H9 (cell line): ENCODE measurements at regions not wholly inside any gene's neighbourhood (a gene's known extent, or its start where the extent isn't known, plus 50 kb on each side); places are given as distances from the start of the nearest gene placed in this dataset.

ENCODE experiments used
- DNase-seq: peaks from one replicate; pipeline ENCODE4 v3.0.0-alpha.2; 2017
- H2AFZ ChIP-seq: one replicate; pipeline ENCODE4 v1.6.1; 2013; ENCODE audit warnings: mild to moderate bottlenecking, low read length, control low read depth, moderate library complexity
- H2AK5ac ChIP-seq: 2 replicates; pipeline ENCODE4 v1.6.1; 2013; ENCODE audit warnings: low read length, control low read depth, mixed read lengths; ENCODE audit not compliant: insufficient read length
- H2BK120ac ChIP-seq: one replicate; pipeline ENCODE4 v1.6.1; 2013; ENCODE audit warnings: low read depth, mild to moderate bottlenecking, low read length, control low read depth, inconsistent platforms; ENCODE audit not compliant: poor library complexity, severe bottlenecking
- H2BK12ac ChIP-seq: 2 replicates; pipeline ENCODE4 v1.6.1; 2013; ENCODE audit warnings: low read length, control low read depth, mixed read lengths, low read depth; ENCODE audit not compliant: insufficient read length
- H2BK15ac ChIP-seq: 2 replicates; pipeline ENCODE4 v1.6.1; 2013; ENCODE audit warnings: low read depth, low read length, control low read depth
- H2BK20ac ChIP-seq: one replicate; pipeline ENCODE4 v1.6.1; 2013; ENCODE audit warnings: low read depth, mild to moderate bottlenecking, low read length, control low read depth, inconsistent platforms; ENCODE audit not compliant: poor library complexity, severe bottlenecking
- H2BK5ac ChIP-seq: 2 replicates; pipeline ENCODE4 v1.6.1; 2013; ENCODE audit warnings: low read length, control low read depth, mixed read lengths; ENCODE audit not compliant: insufficient read length
- H3K14ac ChIP-seq: 2 replicates; pipeline ENCODE4 v1.6.1; 2013; ENCODE audit warnings: low read length, control low read depth; ENCODE audit not compliant: insufficient read depth
- H3K18ac ChIP-seq: 2 replicates; pipeline ENCODE4 v1.6.1; 2013; ENCODE audit warnings: low read depth, mild to moderate bottlenecking, mixed read lengths, low read length, control low read depth; ENCODE audit not compliant: insufficient read length
- H3K23ac ChIP-seq: 2 replicates; pipeline ENCODE4 v1.6.1; 2013; ENCODE audit warnings: low read length, control low read depth, mixed read lengths, low read depth; ENCODE audit not compliant: insufficient read length
- H3K23me2 ChIP-seq: 2 replicates; pipeline ENCODE4 v1.6.1; 2013; ENCODE audit warnings: low read depth, mild to moderate bottlenecking, mixed read lengths, low read length, control low read depth; ENCODE audit not compliant: insufficient read length, poor library complexity, severe bottlenecking
- H3K27ac ChIP-seq: 2 replicates; pipeline ENCODE4 v1.5.1; 2013; ENCODE audit warnings: low read length, control low read depth, mixed read lengths, low read depth; ENCODE audit not compliant: insufficient read length
- H3K27me3 ChIP-seq: 2 replicates; pipeline ENCODE4 v1.6.1; 2013; ENCODE audit warnings: low read length, control low read depth, inconsistent platforms; ENCODE audit not compliant: insufficient read depth
- H3K4ac ChIP-seq: 2 replicates; pipeline ENCODE4 v1.6.1; 2013; ENCODE audit warnings: low read depth, mild to moderate bottlenecking, control low read depth, inconsistent platforms, low read length, moderate library complexity
- H3K4me1 ChIP-seq: 2 replicates; pipeline ENCODE4 v1.6.1; 2013; ENCODE audit warnings: low read length, control low read depth, inconsistent platforms; ENCODE audit not compliant: insufficient read depth
- H3K4me2 ChIP-seq: 2 replicates; pipeline ENCODE4 v1.6.1; 2013; ENCODE audit warnings: low read length, control low read depth, mixed read lengths; ENCODE audit not compliant: insufficient read length, insufficient read depth
- H3K56ac ChIP-seq: 2 replicates; pipeline ENCODE4 v1.6.1; 2013; ENCODE audit warnings: low read depth, mild to moderate bottlenecking, mixed read lengths, low read length, control low read depth; ENCODE audit not compliant: insufficient read length
- H3K79me1 ChIP-seq: 2 replicates; pipeline ENCODE4 v1.6.1; 2013; ENCODE audit warnings: low read depth, mild to moderate bottlenecking, moderate library complexity, low read length, control low read depth, inconsistent platforms; ENCODE audit not compliant: insufficient read depth, poor library complexity, severe bottlenecking
- H3K79me2 ChIP-seq: 2 replicates; pipeline ENCODE4 v1.6.1; 2013; ENCODE audit warnings: low read length, control low read depth, inconsistent platforms; ENCODE audit not compliant: insufficient read depth
- H3K9ac ChIP-seq: 2 replicates; pipeline ENCODE4 v1.6.1; 2013; ENCODE audit warnings: low read length, control low read depth, mixed read lengths; ENCODE audit not compliant: insufficient read length; ENCODE audit errors: extremely low read depth
- H3K9me3 ChIP-seq: one replicate; pipeline ENCODE4 v1.6.1; 2013; ENCODE audit warnings: low read depth, low read length, inconsistent platforms; ENCODE audit not compliant: control insufficient read depth
- H3T11ph ChIP-seq: one replicate; pipeline ENCODE4 v1.6.1; 2013; ENCODE audit warnings: mild to moderate bottlenecking, low read length, control low read depth, inconsistent platforms
- H4K20me1 ChIP-seq: one replicate; pipeline ENCODE4 v1.6.1; 2013; ENCODE audit not compliant: control insufficient read depth, insufficient read length, insufficient read depth
- H4K5ac ChIP-seq: 2 replicates; pipeline ENCODE4 v1.6.1; 2013; ENCODE audit warnings: low read depth, mild to moderate bottlenecking, mixed read lengths, low read length, control low read depth; ENCODE audit not compliant: insufficient read length
- H4K8ac ChIP-seq: replicated peaks from 2 replicates; pipeline ENCODE4 v1.6.1; 2013; ENCODE audit warnings: low read length, control low read depth, mixed read lengths, low read depth; ENCODE audit not compliant: insufficient read length
- H4K91ac ChIP-seq: 2 replicates; pipeline ENCODE4 v1.6.1; 2013; ENCODE audit warnings: low read depth, mild to moderate bottlenecking, moderate library complexity, mixed read lengths, low read length, control low read depth; ENCODE audit not compliant: insufficient read length
- H3K27ac Mint-ChIP-seq, 3 experiments: 2 replicates in 2 of 3; 3 replicates in 1 of 3; pipeline ENCODE4 v1.8.0; 2020 to 2021; ENCODE audit warnings: mixed read lengths in 3 of 3, mild to moderate bottlenecking in 1 of 3, moderate library complexity in 1 of 3
- H3K27me3 Mint-ChIP-seq: 2 replicates; pipeline ENCODE4 v1.8.0; 2021; ENCODE audit warnings: low read depth, mild to moderate bottlenecking, moderate library complexity, mixed read lengths
- H3K36me3 Mint-ChIP-seq, 3 experiments: 2 replicates in 2 of 3; 3 replicates in 1 of 3; pipeline ENCODE4 v1.8.0; 2020 to 2021; ENCODE audit warnings: low read depth in 3 of 3, mixed read lengths in 3 of 3; ENCODE audit not compliant: insufficient read depth in 1 of 3
- H3K4me1 Mint-ChIP-seq, 2 experiments: 2 replicates each; pipeline ENCODE4 v1.8.0; 2020; ENCODE audit warnings: mixed read lengths in 2 of 2
- H3K4me3 Mint-ChIP-seq, 2 experiments: 2 replicates in 1 of 2; 3 replicates in 1 of 2; pipeline ENCODE4 v1.8.0; 2020 to 2021; ENCODE audit warnings: mild to moderate bottlenecking in 2 of 2, mixed read lengths in 2 of 2, moderate library complexity in 1 of 2
- H3K9me3 Mint-ChIP-seq, 2 experiments: 2 replicates in 1 of 2; 3 replicates in 1 of 2; pipeline ENCODE4 v1.8.0; 2020; ENCODE audit warnings: mild to moderate bottlenecking in 2 of 2, mixed read lengths in 2 of 2, moderate library complexity in 1 of 2
- CTCF ChIP-seq: fragments of 200-600 bp; sonication (generic); conservative IDR thresholded peaks from 3 replicates; pipeline ENCODE4 v1.8.0; 2021; ENCODE audit warnings: antibody characterized with exemption, mild to moderate bottlenecking
- WGBS: extraction: QIAGEN DNeasy Blood & Tissue Kit; methylation state at CpG from one replicate; pipeline ENCODE4 v1.1.7; 2013; ENCODE audit warnings: missing lambda C conversion rate, low lambda C conversion rate, mixed read lengths; ENCODE audit not compliant: insufficient read length; ENCODE audit errors: extremely low coverage; 5-methylcytosine and 5-hydroxymethylcytosine counted together

DNA sequence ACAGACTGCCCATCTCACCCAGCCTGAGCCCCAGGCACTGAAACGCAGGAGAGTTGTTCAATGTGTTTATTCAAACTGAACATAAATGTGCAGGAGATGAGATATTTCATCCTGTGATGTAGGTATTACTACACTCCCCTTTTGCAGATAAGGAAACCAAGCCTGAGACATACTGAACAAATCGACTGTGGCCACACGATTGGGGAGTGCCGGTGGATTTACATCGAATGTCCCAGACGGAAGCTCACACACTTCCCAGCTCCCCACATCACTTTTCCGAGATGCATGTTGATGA is 94.8 kb upstream of the ALKAL2 start:
- peaks cover 4% of the 10 kb centered on the region for H3K27me3 Mint-ChIP-seq
- Histone ChIP-seq H4K20me1 (no peaks in the 10 kb centered on the region), H3K56ac (no peak overlapping the region), H3K4me2 (no peak overlapping the region), H3K27ac (no peak overlapping the region), H3K4me1 (no peaks in the 10 kb centered on the region; the same call in 1 of the 2 replicates), H2BK12ac (no peak overlapping the region), H2AFZ (no peak overlapping the region), H3K79me2 (no peaks in the 10 kb centered on the region), H3T11ph (no peak overlapping the region), H2BK5ac (no peak overlapping the region), H3K9me3 (no peaks in the 10 kb centered on the region), H3K14ac (no peak overlapping the region), H4K5ac (no peak overlapping the region), H4K91ac (no peak overlapping the region), H2AK5ac (no peak overlapping the region), H2BK15ac (no peak overlapping the region), H3K18ac (no peak overlapping the region), H3K23ac (no peak overlapping the region), H2BK20ac (no peak overlapping the region), H3K4ac (no peak overlapping the region), H3K23me2 (no peaks in the 10 kb centered on the region), H2BK120ac (no peak overlapping the region), H4K8ac (no peak overlapping the region), H3K9ac (no peak overlapping the region), H3K27me3 (no peaks in the 10 kb centered on the region; the same call in 1 of the 2 replicates), H3K79me1 (no peaks in the 10 kb centered on the region)
- no peaks in the 10 kb centered on the region for H3K36me3 Mint-ChIP-seq
- WGBS, result no CpG with 5 or more reads among the region's 7 CpGs
- peaks cover 8 to 26% of the 10 kb centered on the region in 2 experiments for H3K4me1 Mint-ChIP-seq
- no peak for TF ChIP-seq CTCF
- H3K9me3 Mint-ChIP-seq, result peaks cover 0 to 3% of the 10 kb centered on the region in 2 experiments; a peak in 3 of 5 replicates
- no peak for DNase-seq
- H3K4me3 Mint-ChIP-seq, result no peak overlapping the region
- H3K27ac Mint-ChIP-seq, result no peak overlapping the region
